ENCODE measurements at regions not wholly inside any gene's neighbourhood (a gene's known extent, or its start where the extent isn't known, plus 50 kb on each side); places are given as distances from the start of the nearest gene placed in this dataset.

DNA sequence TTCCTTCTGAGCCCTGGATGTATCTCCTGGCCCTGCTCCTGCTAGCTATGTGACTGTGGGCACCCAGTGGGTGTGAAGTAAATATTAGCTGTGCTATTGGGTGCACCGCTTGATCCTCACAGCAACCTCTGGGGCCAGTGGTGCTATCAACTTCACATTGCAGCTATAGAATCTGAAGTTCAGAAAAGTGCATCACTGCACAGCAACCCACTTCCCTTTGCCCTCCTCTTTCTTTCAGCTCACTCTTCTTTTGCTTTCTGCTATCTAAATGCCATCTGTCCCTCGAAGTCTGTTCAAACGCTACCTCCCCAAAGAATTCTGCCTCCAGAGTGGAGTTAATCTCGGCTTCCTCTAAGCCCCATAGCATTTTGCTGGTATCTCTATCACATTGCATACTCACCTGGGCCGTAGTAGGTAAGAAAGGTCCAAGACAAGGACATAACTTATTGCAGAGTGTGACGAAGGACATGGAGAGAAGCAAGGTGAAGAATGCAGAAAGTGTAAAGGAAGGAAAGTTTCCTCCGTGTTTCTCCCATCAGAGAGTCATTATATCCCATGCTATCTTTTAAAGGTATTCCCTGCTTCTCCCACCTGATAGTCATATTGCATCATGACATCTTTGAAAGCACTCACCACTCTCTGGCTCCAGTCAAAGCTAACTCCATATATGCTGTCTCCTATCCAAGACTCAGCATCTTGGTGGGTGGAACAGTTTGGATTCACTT, 57.1 kb upstream of the BCL6 start:
- intact Hi-C loops (cut with micrococcal nuclease) = no loop called here
- Histone ChIP-seq H3K27ac (replicated peaks) (no peak overlapping the region), H3K27me3 (ENCODE audit: low read depth) (no peaks in the 10 kb centered on the region), H3K4me1 (no peaks in the 10 kb centered on the region), H3K36me3 (no peaks in the 10 kb centered on the region), H3K4me3 (no peak overlapping the region), H3K9me3 (replicated peaks) (no peaks in the 10 kb centered on the region)
- no peak for DNase-seq
- TF ChIP-seq, protein P1, sequence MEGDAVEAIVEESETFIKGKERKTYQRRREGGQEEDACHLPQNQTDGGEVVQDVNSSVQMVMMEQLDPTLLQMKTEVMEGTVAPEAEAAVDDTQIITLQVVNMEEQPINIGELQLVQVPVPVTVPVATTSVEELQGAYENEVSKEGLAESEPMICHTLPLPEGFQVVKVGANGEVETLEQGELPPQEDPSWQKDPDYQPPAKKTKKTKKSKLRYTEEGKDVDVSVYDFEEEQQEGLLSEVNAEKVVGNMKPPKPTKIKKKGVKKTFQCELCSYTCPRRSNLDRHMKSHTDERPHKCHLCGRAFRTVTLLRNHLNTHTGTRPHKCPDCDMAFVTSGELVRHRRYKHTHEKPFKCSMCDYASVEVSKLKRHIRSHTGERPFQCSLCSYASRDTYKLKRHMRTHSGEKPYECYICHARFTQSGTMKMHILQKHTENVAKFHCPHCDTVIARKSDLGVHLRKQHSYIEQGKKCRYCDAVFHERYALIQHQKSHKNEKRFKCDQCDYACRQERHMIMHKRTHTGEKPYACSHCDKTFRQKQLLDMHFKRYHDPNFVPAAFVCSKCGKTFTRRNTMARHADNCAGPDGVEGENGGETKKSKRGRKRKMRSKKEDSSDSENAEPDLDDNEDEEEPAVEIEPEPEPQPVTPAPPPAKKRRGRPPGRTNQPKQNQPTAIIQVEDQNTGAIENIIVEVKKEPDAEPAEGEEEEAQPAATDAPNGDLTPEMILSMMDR (IDR thresholded peaks at IDR 0.05; ENCODE audit: borderline replicate concordance) = no peak

DNA sequence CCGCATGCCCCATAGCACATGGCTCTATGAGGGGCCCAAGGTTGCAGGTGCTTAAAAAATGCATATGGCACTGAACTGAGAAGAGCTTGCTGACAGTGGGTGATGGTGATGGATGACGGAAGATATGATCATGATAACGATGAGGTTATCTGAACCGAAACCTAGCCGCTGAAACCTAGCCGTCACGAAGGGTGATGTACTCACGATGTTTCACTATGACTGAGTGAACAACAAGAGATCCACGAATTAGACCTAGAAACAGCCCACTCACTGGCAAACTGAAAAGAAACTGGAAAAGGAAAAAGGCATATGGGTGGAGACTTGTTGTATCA, 57.6 kb upstream of the BCL6 start:
- Histone ChIP-seq H3K4me3 (no peak overlapping the region), H3K9me3 (replicated peaks) (no peaks in the 10 kb centered on the region), H3K36me3 (no peaks in the 10 kb centered on the region), H3K27me3 (ENCODE audit: low read depth) (no peaks in the 10 kb centered on the region), H3K4me1 (no peaks in the 10 kb centered on the region), H3K27ac (replicated peaks) (no peak overlapping the region)
- intact Hi-C loops (cut with micrococcal nuclease) = no loop called here
- TF ChIP-seq, protein P1 (IDR thresholded peaks at IDR 0.05; ENCODE audit: borderline replicate concordance) = no peak
- DNase-seq = no peak

DNA sequence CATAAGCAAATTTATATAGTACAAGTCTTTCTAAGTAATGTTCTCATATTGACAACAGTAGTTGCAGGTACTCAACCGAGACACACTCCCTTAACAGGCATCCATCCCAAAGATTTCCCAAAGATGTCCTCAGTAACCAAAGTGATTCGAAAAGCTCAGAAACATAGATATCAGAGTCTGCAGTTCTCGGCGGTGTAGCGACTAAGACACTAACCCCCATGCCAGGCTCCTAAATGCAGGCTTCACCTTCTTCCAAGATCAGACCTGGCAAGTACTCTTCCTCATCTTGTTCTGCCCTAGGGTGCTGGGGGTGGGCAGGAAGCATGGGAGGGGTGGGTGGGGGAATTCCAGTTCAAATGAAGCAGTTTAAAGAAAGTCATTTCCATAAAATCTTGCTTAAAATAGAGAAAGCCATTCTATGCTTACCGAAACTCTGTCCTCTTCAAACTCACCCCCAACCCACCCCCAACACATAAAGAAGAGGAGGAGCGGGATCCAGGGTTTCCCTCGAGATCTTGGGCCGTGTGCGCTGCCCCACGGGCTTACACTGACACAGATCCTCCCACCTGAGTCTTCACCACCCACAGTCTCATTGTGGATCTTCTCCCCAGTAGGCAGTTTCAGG, 59.0 kb upstream of the BCL6 start:
- Histone ChIP-seq H3K9me3 (replicated peaks) (no peaks in the 10 kb centered on the region), H3K36me3 (no peaks in the 10 kb centered on the region), H3K27me3 (ENCODE audit: low read depth) (no peaks in the 10 kb centered on the region), H3K4me3 (no peak overlapping the region), H3K27ac (replicated peaks) (no peak overlapping the region), H3K4me1 (no peaks in the 10 kb centered on the region)
- DNase-seq = no peak
- TF ChIP-seq, protein P1 (IDR thresholded peaks at IDR 0.05; ENCODE audit: borderline replicate concordance) = no peak
- intact Hi-C loops (cut with micrococcal nuclease) = no loop called here

DNA sequence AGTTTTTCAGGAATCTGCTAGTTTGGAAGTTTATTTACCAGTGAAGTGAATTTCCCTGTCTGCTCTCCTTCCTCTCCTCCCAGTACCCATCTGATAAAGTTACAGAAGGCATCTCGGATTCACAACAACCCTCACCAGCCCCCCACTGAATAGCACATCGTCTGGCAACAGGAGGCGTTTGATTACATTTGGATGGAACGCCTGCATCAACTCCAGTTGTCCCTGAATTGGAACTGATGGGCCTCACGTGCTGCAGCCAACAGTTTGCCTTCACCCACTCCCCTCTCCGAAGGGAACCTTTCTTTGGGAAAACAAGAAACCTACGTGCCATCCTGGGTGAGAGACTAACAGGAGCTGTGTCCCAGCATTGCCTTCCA, 59.5 kb upstream of the BCL6 start:
- intact Hi-C loops (cut with micrococcal nuclease) = no loop called here
- TF ChIP-seq, protein P1 (IDR thresholded peaks at IDR 0.05; ENCODE audit: borderline replicate concordance) = no peak

DNA sequence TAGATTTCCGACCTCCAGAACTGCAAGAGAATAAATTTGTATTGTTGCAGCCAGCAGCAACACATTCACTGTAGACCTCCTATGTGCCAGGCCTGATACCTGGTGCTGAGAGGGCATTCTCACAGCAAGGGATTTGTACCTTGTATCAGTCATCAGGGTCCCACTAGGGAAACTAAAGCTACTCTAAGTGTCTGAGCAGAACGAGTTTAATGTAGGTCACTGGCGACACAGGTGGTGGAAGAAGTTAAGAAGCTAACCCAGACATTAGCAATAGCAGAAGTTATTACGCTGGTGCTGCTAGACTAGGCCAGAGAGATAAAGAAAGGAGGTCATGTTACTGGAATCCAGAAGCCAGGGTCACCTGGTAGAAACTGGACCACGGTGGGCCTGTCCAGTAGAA, 60.5 kb upstream of the BCL6 start:
- no peaks in the 10 kb centered on the region for H3K36me3 ChIP-seq
- TF ChIP-seq, protein P1 (IDR thresholded peaks at IDR 0.05; ENCODE audit: borderline replicate concordance) = no peak
- no peak for DNase-seq
- intact Hi-C loops (cut with micrococcal nuclease) = no loop called here
- no peak overlapping the region for H3K27ac ChIP-seq (replicated peaks)
- no peak overlapping the region for H3K4me3 ChIP-seq
- H3K9me3 ChIP-seq (replicated peaks) = no peaks in the 10 kb centered on the region
- no peaks in the 10 kb centered on the region for H3K27me3 ChIP-seq (ENCODE audit: low read depth)
- no peaks in the 10 kb centered on the region for H3K4me1 ChIP-seq

More for the DNA sequence above, 59.5 kb upstream of the BCL6 start:
- Histone ChIP-seq H3K36me3 (no peaks in the 10 kb centered on the region), H3K27me3 (ENCODE audit: low read depth) (no peaks in the 10 kb centered on the region), H3K27ac (replicated peaks) (no peak overlapping the region), H3K9me3 (replicated peaks) (no peaks in the 10 kb centered on the region), H3K4me3 (no peak overlapping the region), H3K4me1 (no peaks in the 10 kb centered on the region)
- DNase-seq = no peak

Measured in left ventricle myocardium inferior (tissue), 1 donor.